IMR-90 (cell line): ENCODE measurements at regions not wholly inside any gene's neighbourhood (a gene's known extent, or its start where the extent isn't known, plus 50 kb on each side); places are given as distances from the start of the nearest gene placed in this dataset.

Source experiments
- ATAC-seq: fragments of 200-7000 bp; cut with Tn5 transposase; 2 replicates; pipeline ENCODE4 v1.9.1; 2020; ENCODE audit warnings: low read depth, mild to moderate bottlenecking, moderate library complexity
- BruUV-seq: library from RNA; stranded (reverse); fragments of 400-500 nt; replicated peaks from 2 replicates; lab custom pipeline; 2021; lab: Mats Ljungman, UMichigan
- CTCF ChIA-PET: fragments of 300-600 bp; formaldehyde crosslinking; extraction: SDS; loops from one replicate; lab custom pipeline; 2021; ENCODE audit warnings: antibody characterized with exemption; lab: Yijun Ruan, JAX
- POLR2A ChIA-PET: fragments of 300-600 bp; sonication (Branson Sonifier 250); formaldehyde crosslinking; loops from one replicate; lab custom pipeline; 2022; ENCODE audit warnings: antibody characterized with exemption; ENCODE audit not compliant: unreplicated experiment; lab: Charles Lee
- DNase-seq: peaks from one replicate; pipeline ENCODE4 v3.0.0; 2013
- H2AFZ ChIP-seq: replicated peaks from 2 replicates; pipeline ENCODE3; 2013; ENCODE audit warnings: low read length, mild to moderate bottlenecking; ENCODE audit not compliant: poor library complexity
- H2AK5ac ChIP-seq: 2 replicates; pipeline ENCODE4 v1.6.1; 2013; ENCODE audit warnings: low read depth, low read length, inconsistent platforms
- H2AK9ac ChIP-seq: replicated peaks from 2 replicates; pipeline ENCODE3; 2013; ENCODE audit warnings: mild to moderate bottlenecking, low read depth, low read length, moderate library complexity; ENCODE audit not compliant: poor library complexity
- H2BK120ac ChIP-seq: 2 replicates; pipeline ENCODE4 v1.6.1; 2013; ENCODE audit warnings: low read depth, low read length, inconsistent platforms
- H2BK15ac ChIP-seq: 3 replicates; pipeline ENCODE4 v1.6.1; 2013; ENCODE audit warnings: low read depth, low read length, inconsistent platforms
- H2BK20ac ChIP-seq: 2 replicates; pipeline ENCODE4 v1.6.1; 2013; ENCODE audit warnings: low read depth, mild to moderate bottlenecking, inconsistent platforms, low read length, moderate library complexity
- H2BK5ac ChIP-seq: 2 replicates; pipeline ENCODE4 v1.6.1; 2013; ENCODE audit warnings: mild to moderate bottlenecking, low read depth, low read length, inconsistent platforms; ENCODE audit not compliant: poor library complexity, severe bottlenecking
- H3K14ac ChIP-seq: replicated peaks from 2 replicates; pipeline ENCODE4 v1.6.1; 2013; ENCODE audit warnings: low read depth, low read length, inconsistent platforms
- H3K18ac ChIP-seq: 2 replicates; pipeline ENCODE4 v1.6.1; 2013; ENCODE audit warnings: low read depth, low read length, control low read depth
- H3K23ac ChIP-seq: 2 replicates; pipeline ENCODE4 v1.6.1; 2013; ENCODE audit warnings: low read depth, low read length, inconsistent platforms
- H3K27ac ChIP-seq: 2 replicates; pipeline ENCODE4 v1.5.1; 2013; ENCODE audit warnings: mild to moderate bottlenecking, control low read depth, low read length; ENCODE audit not compliant: insufficient read depth
- H3K27me3 ChIP-seq: 2 replicates; pipeline ENCODE4 v1.6.1; 2013; ENCODE audit warnings: low read length; ENCODE audit not compliant: control insufficient read depth, insufficient read depth
- H3K36me3 ChIP-seq: 2 replicates; pipeline ENCODE4 v1.6.1; 2013; ENCODE audit warnings: low read length, mixed read lengths; ENCODE audit not compliant: control insufficient read depth, insufficient read depth
- H3K4ac ChIP-seq: 2 replicates; pipeline ENCODE4 v1.6.1; 2013; ENCODE audit warnings: low read depth, low read length, inconsistent platforms
- H3K4me1 ChIP-seq: 2 replicates; pipeline ENCODE4 v1.6.1; 2013; ENCODE audit warnings: low read length, mixed read lengths; ENCODE audit not compliant: control insufficient read depth, insufficient read depth
- H3K4me2 ChIP-seq: 2 replicates; pipeline ENCODE4 v1.6.1; 2013; ENCODE audit warnings: low read depth, mild to moderate bottlenecking, control low read depth, low read length, moderate library complexity
- H3K4me3 ChIP-seq: 2 replicates; pipeline ENCODE4 v1.5.1; 2013; ENCODE audit warnings: low read depth, mild to moderate bottlenecking, control low read depth, low read length, moderate library complexity; ENCODE audit not compliant: insufficient read depth
- H3K56ac ChIP-seq: 2 replicates; pipeline ENCODE4 v1.6.1; 2013; ENCODE audit warnings: low read length, inconsistent platforms; ENCODE audit not compliant: insufficient read depth; ENCODE audit errors: extremely low read depth
- H3K79me1 ChIP-seq, 2 experiments: 2 replicates each; pipeline ENCODE4 v1.6.1; 2013; ENCODE audit warnings: low read length in 2 of 2, inconsistent platforms in 1 of 2, low read depth in 1 of 2
- H3K9ac ChIP-seq: 2 replicates; pipeline ENCODE4 v1.6.1; 2013; ENCODE audit warnings: low read depth, low read length, control low read depth
- H3K9me1 ChIP-seq: 2 replicates; pipeline ENCODE4 v1.6.1; 2013; ENCODE audit warnings: low read length, inconsistent platforms; ENCODE audit not compliant: insufficient read depth
- H3K9me3 ChIP-seq: 2 replicates; pipeline ENCODE4 v1.6.1; 2013; ENCODE audit warnings: low read length; ENCODE audit not compliant: control insufficient read depth, insufficient read depth
- H4K20me1 ChIP-seq: 2 replicates; pipeline ENCODE4 v1.6.1; 2013; ENCODE audit warnings: low read length, inconsistent platforms; ENCODE audit not compliant: insufficient read depth
- H4K5ac ChIP-seq: 2 replicates; pipeline ENCODE4 v1.6.1; 2013; ENCODE audit warnings: mild to moderate bottlenecking, low read depth, low read length, control low read depth
- H4K8ac ChIP-seq, 2 experiments: 2 replicates each; pipeline ENCODE4 v1.6.1; 2013; ENCODE audit warnings: low read depth in 2 of 2, low read length in 2 of 2, control low read depth in 1 of 2, inconsistent platforms in 1 of 2
- H4K91ac ChIP-seq: 2 replicates; pipeline ENCODE4 v1.6.1; 2013; ENCODE audit warnings: low read depth, low read length, inconsistent platforms; ENCODE audit not compliant: insufficient read depth
- CEBPB ChIP-seq: IDR thresholded peaks from 2 replicates; pipeline ENCODE4 v1.6.1; 2012; ENCODE audit warnings: low read depth, low read length, improper control_type of control experiment
- FOS ChIP-seq: fragments of 150-350 bp; IDR thresholded peaks from 2 replicates; pipeline ENCODE4 v1.6.1; 2016; ENCODE audit warnings: low read depth, low read length
- MAZ ChIP-seq: IDR thresholded peaks from 2 replicates; pipeline ENCODE4 v1.6.1; 2012; ENCODE audit warnings: low read depth, mild to moderate bottlenecking, low read length, improper control_type of control experiment, moderate library complexity, borderline replicate concordance
- MXI1 ChIP-seq: IDR thresholded peaks from 2 replicates; pipeline ENCODE4 v1.6.1; 2012; ENCODE audit warnings: low read depth, mild to moderate bottlenecking, low read length, moderate library complexity, borderline replicate concordance
- POLR2A ChIP-seq: IDR thresholded peaks from 2 replicates; pipeline ENCODE4 v1.6.1; 2012; ENCODE audit warnings: mild to moderate bottlenecking, low read depth, low read length
- RCOR1 ChIP-seq: IDR thresholded peaks from 2 replicates; pipeline ENCODE4 v1.6.1; 2012; ENCODE audit warnings: mild to moderate bottlenecking, low read length, improper control_type of control experiment; ENCODE audit not compliant: insufficient replicate concordance
- SMC3 ChIP-seq: fragments of 150-350 bp; IDR thresholded peaks from 2 replicates; pipeline ENCODE4 v1.6.1; 2016; ENCODE audit warnings: low read depth, mild to moderate bottlenecking, antibody characterized with exemption, low read length, moderate library complexity
- WGBS, 2 experiments: methylation state at CpG; one replicate each; pipeline versions ENCODE4 v1.1.5 to v1.1.7; 2013; ENCODE audit warnings: missing lambda C conversion rate in 2 of 2; ENCODE audit not compliant: insufficient read length in 1 of 2; ENCODE audit errors: extremely low coverage in 2 of 2; 5-methylcytosine and 5-hydroxymethylcytosine counted together
- dilution Hi-C: fragments of 300-500 bp; cut with HindIII; formaldehyde crosslinking; loops from one replicate; pipeline ENCODE4 v1.14.3; 2018; ENCODE audit warnings: low sequenced_read_pairs; ENCODE audit not compliant: unreplicated experiment
- in situ Hi-C: fragments of 300-500 bp; cut with MboI; formaldehyde crosslinking; loops from 3 replicates; pipeline ENCODE4 v1.14.3; 2019; ENCODE audit warnings: low sequenced_read_pairs, inconsistent platforms, mixed read lengths
- intact Hi-C: fragments of 100-400 bp; cut with micrococcal nuclease; formaldehyde crosslinking; loops from 2 replicates; pipeline ENCODE4 v1.10.0; 2022
- TF ChIP-seq, protein P1 (sequence below): conservative IDR thresholded peaks from 2 replicates; pipeline ENCODE4 v1.5.1; 2012; ENCODE audit warnings: mild to moderate bottlenecking, low read depth, low read length, improper control_type of control experiment

- no peak overlapping the region for H3K9ac ChIP-seq
- ATAC-seq = no peak
- no peak for DNase-seq
- ChIA-PET CTCF (no interaction called here), POLR2A (no interaction called here)
- BruUV-seq = no TSS peak
- no peak overlapping the region for H2BK5ac ChIP-seq
- no peak overlapping the region for H3K14ac ChIP-seq
- no peaks in the 10 kb centered on the region for H3K9me1 ChIP-seq
- no peak overlapping the region for H2AK9ac ChIP-seq
- no peak overlapping the region for H3K4me3 ChIP-seq
- no peaks in the 10 kb centered on the region for H3K4me1 ChIP-seq
- no peak overlapping the region for H2AFZ ChIP-seq
- no CpG with 5 or more reads among the region's 3 CpGs for WGBS, 2 experiments
- no peak overlapping the region for H3K4ac ChIP-seq
- H3K56ac ChIP-seq = no peak overlapping the region
- no peak overlapping the region for H4K8ac ChIP-seq
- no peak overlapping the region for H2BK15ac ChIP-seq
- H3K4me2 ChIP-seq = no peak overlapping the region
- intact Hi-C loops = no loop called here
- no peak overlapping the region for H4K5ac ChIP-seq
- no peak overlapping the region for H3K23ac ChIP-seq
- H4K20me1 ChIP-seq = no peaks in the 10 kb centered on the region
- dilution Hi-C loops = no loop called here
- H3K9me3 ChIP-seq = no peaks in the 10 kb centered on the region
- no peak overlapping the region for H4K91ac ChIP-seq
- no peaks in the 10 kb centered on the region for H3K27me3 ChIP-seq
- H3K36me3 ChIP-seq = no peaks in the 10 kb centered on the region
- H2BK20ac ChIP-seq = no peak overlapping the region
- in situ Hi-C loops = no loop called here
- H2BK120ac ChIP-seq = no peak overlapping the region
- no peak overlapping the region for H3K27ac ChIP-seq
- H3K79me1 ChIP-seq = no peaks in the 10 kb centered on the region
- no peak overlapping the region for H3K18ac ChIP-seq
- no peak overlapping the region for H2AK5ac ChIP-seq
- TF ChIP-seq CEBPB = no peak
- TF ChIP-seq FOS = no peak
- TF ChIP-seq POLR2A = no peak
- TF ChIP-seq RCOR1 = no peak
- TF ChIP-seq SMC3 = no peak
- TF ChIP-seq, protein P1, sequence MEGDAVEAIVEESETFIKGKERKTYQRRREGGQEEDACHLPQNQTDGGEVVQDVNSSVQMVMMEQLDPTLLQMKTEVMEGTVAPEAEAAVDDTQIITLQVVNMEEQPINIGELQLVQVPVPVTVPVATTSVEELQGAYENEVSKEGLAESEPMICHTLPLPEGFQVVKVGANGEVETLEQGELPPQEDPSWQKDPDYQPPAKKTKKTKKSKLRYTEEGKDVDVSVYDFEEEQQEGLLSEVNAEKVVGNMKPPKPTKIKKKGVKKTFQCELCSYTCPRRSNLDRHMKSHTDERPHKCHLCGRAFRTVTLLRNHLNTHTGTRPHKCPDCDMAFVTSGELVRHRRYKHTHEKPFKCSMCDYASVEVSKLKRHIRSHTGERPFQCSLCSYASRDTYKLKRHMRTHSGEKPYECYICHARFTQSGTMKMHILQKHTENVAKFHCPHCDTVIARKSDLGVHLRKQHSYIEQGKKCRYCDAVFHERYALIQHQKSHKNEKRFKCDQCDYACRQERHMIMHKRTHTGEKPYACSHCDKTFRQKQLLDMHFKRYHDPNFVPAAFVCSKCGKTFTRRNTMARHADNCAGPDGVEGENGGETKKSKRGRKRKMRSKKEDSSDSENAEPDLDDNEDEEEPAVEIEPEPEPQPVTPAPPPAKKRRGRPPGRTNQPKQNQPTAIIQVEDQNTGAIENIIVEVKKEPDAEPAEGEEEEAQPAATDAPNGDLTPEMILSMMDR = no peak
- TF ChIP-seq MAZ = no peak
- no peak for TF ChIP-seq MXI1
Observed at GRCh38 chr2:175540421-175540820, 358.9 kb upstream of the ATP5MC3 start.
